ENCODE measurements at regions not wholly inside any gene's neighbourhood (a gene's known extent, or its start where the extent isn't known, plus 50 kb on each side); places are given as distances from the start of the nearest gene placed in this dataset.

- TF ChIP-seq MAZ (IDR thresholded peaks at IDR 0.05; ENCODE audit: borderline replicate concordance, low read depth, low read length) (no peak), CTCF (conservative IDR thresholded peaks at IDR 0.05; ENCODE audit: low read depth, low read length) (no peak)
Measured at GRCh38 chr7:106720641-106721040, 59.7 kb upstream of the CCDC71L start (continued).
